Upper lobe of left lung (tissue), 6 donors: ENCODE measurements at regions not wholly inside any gene's neighbourhood (a gene's known extent, or its start where the extent isn't known, plus 50 kb on each side); places are given as distances from the start of the nearest gene placed in this dataset.

Experiments used
- ATAC-seq, 2 donors: fragments of 200-7000 bp; cut with Tn5 transposase; one replicate each; pipeline ENCODE4 v1.9.1; 2022; ENCODE audit warnings: mild to moderate bottlenecking in 2 of 2, moderate library complexity in 2 of 2; ENCODE audit not compliant: low FRiP score in 2 of 2
- DNase-seq, 2 donors: peaks; one replicate each; pipeline ENCODE4 v3.0.0-alpha.2; 2019 to 2020
- H3K27ac ChIP-seq, 4 donors: fragments of 200-600 bp; sonication (generic); one replicate each; pipeline ENCODE4 v1.5.1; 2016 to 2019
- H3K27me3 ChIP-seq, 4 donors: fragments of 200-600 bp; sonication (generic); one replicate each; pipeline ENCODE4 v1.5.1; 2017 to 2019
- H3K36me3 ChIP-seq, 4 donors: fragments of 200-600 bp; sonication (generic); one replicate each; pipeline ENCODE4 v1.5.1; 2016 to 2019
- H3K4me1 ChIP-seq, 4 donors: fragments of 200-600 bp; sonication (generic); one replicate each; pipeline ENCODE4 v1.5.1; 2018 to 2019
- H3K4me3 ChIP-seq, 4 donors: fragments of 200-600 bp; sonication (generic); one replicate each; pipeline ENCODE4 v1.5.1; 2017 to 2019; ENCODE audit warnings: mild to moderate bottlenecking in 2 of 4, moderate library complexity in 1 of 4
- H3K9me3 ChIP-seq, 4 donors: fragments of 200-600 bp; sonication (generic); one replicate each; pipeline ENCODE4 v1.5.1; 2018 to 2019
- CTCF ChIP-seq, 6 experiments: fragments of 450-650 bp in 4 of 6; fragments of 200-600 bp in 2 of 6; sonication (generic) in 2 of 6; IDR thresholded peaks; one replicate each; pipeline ENCODE4 v1.5.1; 2016 to 2019; ENCODE audit warnings: antibody characterized with exemption in 6 of 6
- EP300 ChIP-seq, 4 donors: sonication (generic); formaldehyde crosslinking; IDR thresholded peaks; one replicate each; pipeline ENCODE4 v1.5.1; 2017; ENCODE audit warnings: antibody characterized with exemption in 4 of 4, control low read depth in 2 of 4
- POLR2A ChIP-seq, 4 donors: fragments of 450-650 bp; IDR thresholded peaks; one replicate each; pipeline ENCODE4 v1.5.1; 2016 to 2017; ENCODE audit warnings: antibody characterized with exemption in 4 of 4, mild to moderate bottlenecking in 2 of 4
- POLR2AphosphoS5 ChIP-seq, 2 donors: sonication (generic); formaldehyde crosslinking; IDR thresholded peaks; one replicate each; pipeline ENCODE4 v1.5.1; 2017; ENCODE audit warnings: antibody characterized with exemption in 2 of 2
- WGBS, 2 donors: methylation state at CpG; one replicate each; pipeline ENCODE4 v1.1.5; 2017 to 2018; 5-methylcytosine and 5-hydroxymethylcytosine counted together
- donor health status: DM: no; HTN: no; CAD: no; lungs with moderate emphysema.
- donor health status: DM: no; HTN: yes; CAD: no; lungs with severe emphysema.

GRCh38 chr3:22244761-22245521 is 493.9 kb upstream of the ZNF385D start:
- no peak for TF ChIP-seq CTCF (IDR thresholded peaks at IDR 0.05)
- TF ChIP-seq POLR2A (IDR thresholded peaks at IDR 0.05): no peak
- no peak for TF ChIP-seq EP300 (IDR thresholded peaks at IDR 0.05)
- TF ChIP-seq POLR2AphosphoS5 (IDR thresholded peaks at IDR 0.05): peak in 1 of 2 donors; percentile 26
- ATAC-seq (peak in 1 of 2 donors; percentile 95), DNase-seq (no peak)
- Histone ChIP-seq H3K9me3 (no peaks in the 10 kb centered on the region), H3K27ac (no peak overlapping the region), H3K4me3 (no peak overlapping the region), H3K27me3 (no peaks in the 10 kb centered on the region), H3K4me1 (no peaks in the 10 kb centered on the region), H3K36me3 (no peaks in the 10 kb centered on the region)
- WGBS, 2 donors: 77 to 79% methylated on average over 3 of the region's 3 CpGs

- Histone ChIP-seq H3K9me3 (no peaks in the 10 kb centered on the region), H3K27ac (no peak overlapping the region), H3K27me3 (no peaks in the 10 kb centered on the region), H3K4me1 (no peaks in the 10 kb centered on the region), H3K4me3 (no peak overlapping the region), H3K36me3 (no peaks in the 10 kb centered on the region)
- ATAC-seq (no peak), DNase-seq (no peak)
- WGBS, 2 donors: 61 to 65% methylated on average over 3 of the region's 3 CpGs
- TF ChIP-seq POLR2AphosphoS5 (IDR thresholded peaks at IDR 0.05) (no peak), CTCF (IDR thresholded peaks at IDR 0.05) (no peak), EP300 (IDR thresholded peaks at IDR 0.05) (no peak), POLR2A (IDR thresholded peaks at IDR 0.05) (no peak)
Observed at GRCh38 chr3:22245811-22246583, 495.0 kb upstream of the ZNF385D start.

GRCh38 chr3:22249658-22250057 is 498.6 kb upstream of the ZNF385D start:
- no peak overlapping the region for H3K4me3 ChIP-seq

GRCh38 chr3:22257252-22257651 is 506.2 kb upstream of the ZNF385D start:
- TF ChIP-seq POLR2A (IDR thresholded peaks at IDR 0.05) (no peak), EP300 (IDR thresholded peaks at IDR 0.05) (no peak), POLR2AphosphoS5 (IDR thresholded peaks at IDR 0.05) (no peak), CTCF (IDR thresholded peaks at IDR 0.05) (no peak)
- Histone ChIP-seq H3K9me3 (no peaks in the 10 kb centered on the region), H3K27me3 (no peaks in the 10 kb centered on the region), H3K4me3 (no peak overlapping the region), H3K27ac (no peak overlapping the region), H3K4me1 (no peaks in the 10 kb centered on the region), H3K36me3 (no peaks in the 10 kb centered on the region)
- DNase-seq: no peak
- WGBS, 2 donors: 56 to 71% methylated on average over 2 of the region's 2 CpGs
- no peak for ATAC-seq

More at GRCh38 chr3:22249658-22250057, 498.6 kb upstream of the ZNF385D start:
- TF ChIP-seq CTCF (IDR thresholded peaks at IDR 0.05): no peak
- TF ChIP-seq POLR2AphosphoS5 (IDR thresholded peaks at IDR 0.05): no peak
- TF ChIP-seq POLR2A (IDR thresholded peaks at IDR 0.05): no peak
- no peak for TF ChIP-seq EP300 (IDR thresholded peaks at IDR 0.05)
- DNase-seq (no peak), ATAC-seq (no peak)
- Histone ChIP-seq H3K9me3 (no peaks in the 10 kb centered on the region), H3K27me3 (no peaks in the 10 kb centered on the region), H3K27ac (no peak overlapping the region), H3K36me3 (no peaks in the 10 kb centered on the region), H3K4me1 (no peaks in the 10 kb centered on the region)
